AG09319 (cell line): ENCODE measurements at regions not wholly inside any gene's neighbourhood (a gene's known extent, or its start where the extent isn't known, plus 50 kb on each side); places are given as distances from the start of the nearest gene placed in this dataset.

Experiments used
- DNase-seq: peaks from one replicate; pipeline ENCODE4 v3.0.0-alpha.2; 2010; ENCODE audit warnings: low read depth; ENCODE audit errors: extremely low read depth
- TF ChIP-seq, protein P1 (sequence below): IDR thresholded peaks from 2 replicates; pipeline ENCODE4 v1.5.1; 2011; ENCODE audit warnings: low read depth, mild to moderate bottlenecking, inconsistent platforms, low read length, moderate library complexity

DNA sequence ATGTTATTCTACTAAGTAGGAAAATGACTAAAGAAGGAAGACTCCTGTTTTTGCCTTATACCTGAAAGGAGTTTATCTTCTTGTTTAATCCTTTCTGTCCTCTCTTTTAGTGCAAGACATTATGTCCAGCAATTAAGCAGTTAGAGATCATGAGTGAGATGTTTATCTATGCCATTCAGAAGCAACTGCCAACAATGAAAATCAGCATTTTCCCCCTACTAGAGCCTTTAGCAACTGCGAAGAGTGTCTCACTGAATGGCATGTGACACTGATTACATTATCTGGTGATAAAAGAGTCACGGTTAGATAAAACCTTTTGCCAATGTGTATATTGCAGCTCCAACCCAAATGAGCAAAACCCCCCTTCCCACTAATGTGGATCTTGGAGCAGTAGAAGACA, 357.7 kb upstream of the SYT4 start:
- DNase-seq, result no peak
- TF ChIP-seq, protein P1, sequence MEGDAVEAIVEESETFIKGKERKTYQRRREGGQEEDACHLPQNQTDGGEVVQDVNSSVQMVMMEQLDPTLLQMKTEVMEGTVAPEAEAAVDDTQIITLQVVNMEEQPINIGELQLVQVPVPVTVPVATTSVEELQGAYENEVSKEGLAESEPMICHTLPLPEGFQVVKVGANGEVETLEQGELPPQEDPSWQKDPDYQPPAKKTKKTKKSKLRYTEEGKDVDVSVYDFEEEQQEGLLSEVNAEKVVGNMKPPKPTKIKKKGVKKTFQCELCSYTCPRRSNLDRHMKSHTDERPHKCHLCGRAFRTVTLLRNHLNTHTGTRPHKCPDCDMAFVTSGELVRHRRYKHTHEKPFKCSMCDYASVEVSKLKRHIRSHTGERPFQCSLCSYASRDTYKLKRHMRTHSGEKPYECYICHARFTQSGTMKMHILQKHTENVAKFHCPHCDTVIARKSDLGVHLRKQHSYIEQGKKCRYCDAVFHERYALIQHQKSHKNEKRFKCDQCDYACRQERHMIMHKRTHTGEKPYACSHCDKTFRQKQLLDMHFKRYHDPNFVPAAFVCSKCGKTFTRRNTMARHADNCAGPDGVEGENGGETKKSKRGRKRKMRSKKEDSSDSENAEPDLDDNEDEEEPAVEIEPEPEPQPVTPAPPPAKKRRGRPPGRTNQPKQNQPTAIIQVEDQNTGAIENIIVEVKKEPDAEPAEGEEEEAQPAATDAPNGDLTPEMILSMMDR, result no peak

DNA sequence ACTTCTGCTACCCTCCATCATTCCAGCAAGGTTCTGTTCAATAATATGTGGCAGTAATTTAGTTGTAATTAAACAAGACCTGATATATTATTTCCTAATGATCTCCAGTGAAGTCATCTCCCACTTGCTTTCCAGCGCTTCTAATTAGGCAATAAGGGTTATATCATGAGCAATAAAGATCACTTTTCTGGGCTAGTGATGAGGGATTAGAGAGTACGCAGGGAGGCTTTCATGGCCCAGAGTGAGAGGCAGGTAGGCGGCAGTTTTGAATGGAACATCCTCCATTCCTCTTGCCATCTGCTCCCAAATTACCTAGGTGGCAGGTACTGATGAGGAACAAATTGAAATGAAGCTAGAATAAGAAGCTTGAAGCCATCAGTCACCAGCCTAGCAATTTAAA, 358.1 kb upstream of the SYT4 start:
- DNase-seq, result no peak
- TF ChIP-seq, protein P1, result no peak

DNA sequence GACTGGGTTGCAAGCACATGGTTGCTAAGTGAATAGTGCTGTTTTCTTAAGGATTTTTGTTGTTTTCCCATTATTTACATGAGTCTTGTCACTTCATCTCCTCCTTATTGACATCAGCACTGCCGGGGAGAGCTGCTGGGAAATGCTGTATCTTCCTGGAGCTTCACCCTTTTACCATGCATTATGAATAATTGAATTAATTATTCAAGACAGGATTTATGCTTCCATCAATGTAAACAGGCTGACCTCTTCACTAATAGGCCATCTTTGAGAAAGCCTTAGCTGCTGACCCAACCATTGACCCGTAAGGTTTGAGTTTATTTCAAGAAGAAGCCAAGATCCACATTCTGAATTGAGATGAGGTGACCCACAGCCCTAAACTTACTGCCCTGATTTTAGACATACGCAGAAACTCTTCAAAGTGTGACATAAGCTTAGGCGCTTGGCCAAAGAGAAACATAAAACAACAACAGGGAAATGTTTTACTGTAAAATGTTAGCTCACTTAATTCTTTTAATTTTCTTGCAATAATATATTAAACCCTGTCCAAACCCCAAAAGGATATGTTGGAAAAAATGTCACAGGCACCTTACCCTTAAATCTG, 365.5 kb upstream of the SYT4 start:
- TF ChIP-seq, protein P1, result no peak
- no peak for DNase-seq

DNA sequence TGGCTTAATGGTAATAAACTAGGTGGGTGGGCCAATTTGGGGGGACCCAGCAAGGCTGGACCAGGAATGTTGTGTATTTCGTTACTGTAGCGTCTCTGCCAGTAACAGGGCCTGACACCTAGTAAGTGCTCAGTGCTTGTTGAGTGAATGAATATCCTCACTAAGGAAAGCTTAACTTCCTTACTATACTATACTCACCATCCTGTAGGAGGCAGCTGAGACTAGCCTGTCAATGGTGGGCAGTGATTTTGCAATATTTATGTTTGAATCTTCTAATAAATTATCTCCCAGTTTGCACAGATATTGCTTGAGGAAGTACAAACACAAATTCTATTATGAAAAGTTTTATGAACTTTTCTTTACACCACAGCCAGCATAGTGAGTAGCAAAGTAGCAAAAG, 370.7 kb upstream of the SYT4 start:
- TF ChIP-seq, protein P1, result peak; percentile 29
- no peak for DNase-seq

DNA sequence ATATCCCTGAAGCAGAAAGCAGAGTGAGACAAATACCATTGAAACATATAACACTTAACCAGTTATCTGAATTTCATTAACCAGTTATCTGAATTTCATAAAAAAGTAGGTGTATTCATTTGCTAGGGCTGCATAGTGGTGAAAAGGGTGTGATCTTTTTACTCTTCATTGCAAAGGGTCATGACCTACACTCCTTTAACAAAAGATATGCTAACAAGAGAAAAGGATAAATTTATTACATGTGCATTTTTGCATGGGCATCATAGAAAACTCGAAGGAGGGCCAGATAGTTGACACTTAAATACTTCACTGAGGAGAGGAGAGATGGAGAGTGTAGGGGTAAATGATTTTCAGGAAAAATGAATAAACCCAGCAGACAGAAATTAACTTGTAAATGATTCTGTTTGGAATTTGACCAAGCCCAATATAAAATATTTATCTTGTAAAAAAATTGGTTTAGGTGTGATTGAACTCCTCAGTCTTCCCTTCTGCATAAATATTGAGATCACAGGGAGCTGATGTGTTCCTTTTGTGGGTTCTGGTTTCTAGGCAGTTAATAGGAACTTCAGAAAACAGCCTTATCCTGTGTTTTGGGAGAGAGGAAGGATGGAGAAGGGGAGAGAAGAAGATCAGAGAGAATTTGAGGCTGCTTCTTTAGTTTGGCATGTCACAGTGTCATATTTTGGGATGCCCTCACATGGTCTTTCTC, 372.5 kb upstream of the SYT4 start:
- DNase-seq, result no peak
- TF ChIP-seq, protein P1, result no peak

DNA sequence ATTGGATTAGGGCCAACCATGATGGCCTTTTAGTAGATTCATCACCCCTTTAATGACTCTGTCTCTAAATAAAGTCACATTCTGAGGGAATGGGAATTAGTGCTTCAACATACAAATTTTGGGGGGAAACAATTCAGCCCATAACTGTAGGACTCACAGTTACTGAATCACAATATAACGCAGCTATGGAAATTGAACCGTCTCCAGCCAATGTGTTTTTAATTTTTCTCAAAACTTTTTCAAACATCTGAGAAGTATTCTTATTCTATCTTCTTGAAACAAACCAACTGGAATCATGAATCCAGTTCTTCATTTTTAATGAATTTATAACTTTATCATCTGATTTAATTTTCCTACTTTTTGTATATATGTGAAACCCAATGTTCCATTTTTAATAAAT, 373.1 kb upstream of the SYT4 start:
- TF ChIP-seq, protein P1, result no peak

DNA sequence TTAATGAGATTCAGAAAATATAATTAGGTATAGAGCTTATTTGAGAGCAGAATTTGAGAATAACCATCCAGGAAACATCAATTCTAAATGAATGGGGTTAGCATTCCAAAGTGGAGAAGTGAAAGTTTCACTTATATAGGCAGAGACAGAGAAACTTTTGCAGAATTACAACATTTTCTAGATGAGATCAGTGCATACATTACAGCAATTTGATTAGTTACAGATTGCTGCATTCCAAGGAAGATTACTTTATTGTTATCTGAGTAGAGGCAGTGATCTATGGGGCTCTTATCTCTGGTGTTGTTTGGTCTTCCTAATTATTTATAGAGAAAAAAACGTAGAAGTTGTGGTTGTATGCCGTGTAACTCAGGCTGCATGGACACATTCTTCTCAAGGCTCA, 373.8 kb upstream of the SYT4 start:
- TF ChIP-seq, protein P1, result no peak
- DNase-seq, result no peak

More for the DNA sequence above, 373.1 kb upstream of the SYT4 start:
- DNase-seq, result no peak
